ENCODE measurements at regions not wholly inside any gene's neighbourhood (a gene's known extent, or its start where the extent isn't known, plus 50 kb on each side); places are given as distances from the start of the nearest gene placed in this dataset.

- DNase-seq = no peak
- in situ Hi-C loops (cut with HindIII; ENCODE audit: low pct_ligation_motif_present, low pct_unique_long_range_greater_than_20kb, low sequenced_read_pairs) = no loop called here
Measured at GRCh38 chr1:9419369-9420041, 119.8 kb upstream of the SLC25A33 start.

GRCh38 chr1:9420835-9421532, 118.3 kb upstream of the SLC25A33 start:
- in situ Hi-C loops (cut with HindIII; ENCODE audit: low pct_ligation_motif_present, low pct_unique_long_range_greater_than_20kb, low sequenced_read_pairs) = no loop called here
- no peak for DNase-seq

GRCh38 chr1:9421533-9421873, 117.8 kb upstream of the SLC25A33 start:
- no peak for DNase-seq
- in situ Hi-C loops (cut with HindIII; ENCODE audit: low pct_ligation_motif_present, low pct_unique_long_range_greater_than_20kb, low sequenced_read_pairs) = no loop called here

GRCh38 chr1:9422321-9422720, 116.9 kb upstream of the SLC25A33 start:
- in situ Hi-C loops (cut with HindIII; ENCODE audit: low pct_ligation_motif_present, low pct_unique_long_range_greater_than_20kb, low sequenced_read_pairs) = no loop called here
- no peak for DNase-seq

GRCh38 chr1:9422911-9423505, 116.3 kb upstream of the SLC25A33 start:
- in situ Hi-C loops (cut with HindIII; ENCODE audit: low pct_ligation_motif_present, low pct_unique_long_range_greater_than_20kb, low sequenced_read_pairs) = no loop called here
- DNase-seq = no peak

GRCh38 chr1:9424261-9424660, 115.0 kb upstream of the SLC25A33 start:
- no peak for DNase-seq
- in situ Hi-C loops (cut with HindIII; ENCODE audit: low pct_ligation_motif_present, low pct_unique_long_range_greater_than_20kb, low sequenced_read_pairs) = no loop called here

GRCh38 chr1:9425859-9426258, 113.4 kb upstream of the SLC25A33 start:
- no peak for DNase-seq
- in situ Hi-C loops (cut with HindIII; ENCODE audit: low pct_ligation_motif_present, low pct_unique_long_range_greater_than_20kb, low sequenced_read_pairs) = no loop called here

- no peak for DNase-seq
- in situ Hi-C loops (cut with HindIII; ENCODE audit: low pct_ligation_motif_present, low pct_unique_long_range_greater_than_20kb, low sequenced_read_pairs) = no loop called here
Measured at GRCh38 chr1:9426291-9426711, 113.0 kb upstream of the SLC25A33 start.

GRCh38 chr1:9427388-9427787, 111.9 kb upstream of the SLC25A33 start:
- in situ Hi-C loops (cut with HindIII; ENCODE audit: low pct_ligation_motif_present, low pct_unique_long_range_greater_than_20kb, low sequenced_read_pairs) = no loop called here
- DNase-seq = no peak

- peak; percentile 98 for DNase-seq
- in situ Hi-C loops (cut with HindIII; ENCODE audit: low pct_ligation_motif_present, low pct_unique_long_range_greater_than_20kb, low sequenced_read_pairs) = no loop called here
Measured at GRCh38 chr1:9428601-9429341, 110.5 kb upstream of the SLC25A33 start.

GRCh38 chr1:9429342-9429711, 109.9 kb upstream of the SLC25A33 start:
- in situ Hi-C loops (cut with HindIII; ENCODE audit: low pct_ligation_motif_present, low pct_unique_long_range_greater_than_20kb, low sequenced_read_pairs) = no loop called here
- DNase-seq = no peak

- in situ Hi-C loops (cut with HindIII; ENCODE audit: low pct_ligation_motif_present, low pct_unique_long_range_greater_than_20kb, low sequenced_read_pairs) = no loop called here
- DNase-seq = no peak
Measured at GRCh38 chr1:9434247-9435152, 104.8 kb upstream of the SLC25A33 start.

GRCh38 chr1:9435153-9435636, 104.1 kb upstream of the SLC25A33 start:
- DNase-seq = no peak
- in situ Hi-C loops (cut with HindIII; ENCODE audit: low pct_ligation_motif_present, low pct_unique_long_range_greater_than_20kb, low sequenced_read_pairs) = no loop called here

GRCh38 chr1:9435854-9436640, 103.2 kb upstream of the SLC25A33 start:
- in situ Hi-C loops (cut with HindIII; ENCODE audit: low pct_ligation_motif_present, low pct_unique_long_range_greater_than_20kb, low sequenced_read_pairs) = no loop called here
- peak; percentile 50 for DNase-seq

GRCh38 chr1:9437961-9438430, 101.3 kb upstream of the SLC25A33 start:
- in situ Hi-C loops (cut with HindIII; ENCODE audit: low pct_ligation_motif_present, low pct_unique_long_range_greater_than_20kb, low sequenced_read_pairs) = no loop called here
- no peak for DNase-seq

- in situ Hi-C loops (cut with HindIII; ENCODE audit: low pct_ligation_motif_present, low pct_unique_long_range_greater_than_20kb, low sequenced_read_pairs) = no loop called here
- peak; percentile 63 for DNase-seq
Measured at GRCh38 chr1:9438431-9439073, 100.7 kb upstream of the SLC25A33 start.
